Mesodermal cell (in vitro differentiated cells): ENCODE measurements at regions not wholly inside any gene's neighbourhood (a gene's known extent, or its start where the extent isn't known, plus 50 kb on each side); places are given as distances from the start of the nearest gene placed in this dataset.
"Not testable (repeated sequence)": the region's sequence is repeated elsewhere in the genome, so short reads cannot be mapped to it uniquely, and the experiment has no call there.

Source experiments
- H3K27ac ChIP-seq: 2 replicates; pipeline ENCODE4 v1.7.0; 2013; ENCODE audit warnings: mild to moderate bottlenecking, low read depth, low read length, moderate library complexity; ENCODE audit not compliant: severe bottlenecking
- H3K36me3 ChIP-seq: 2 replicates; pipeline ENCODE4 v1.7.1; 2013; ENCODE audit warnings: mild to moderate bottlenecking, low read length, moderate library complexity; ENCODE audit not compliant: control insufficient read depth, insufficient read depth
- H3K4me1 ChIP-seq: one replicate; pipeline ENCODE4 v1.7.1; 2013; ENCODE audit warnings: mild to moderate bottlenecking, low read length; ENCODE audit not compliant: insufficient read depth, control insufficient read depth, poor library complexity, severe bottlenecking
- H3K4me3 ChIP-seq: 2 replicates; pipeline ENCODE4 v1.7.0; 2013; ENCODE audit warnings: low read length, control low read depth, mild to moderate bottlenecking; ENCODE audit not compliant: insufficient read depth, poor library complexity, severe bottlenecking; ENCODE audit errors: extremely low read depth
- H3K9me3 ChIP-seq: 2 replicates; pipeline ENCODE4 v1.7.1; 2013; ENCODE audit warnings: mild to moderate bottlenecking, low read length, moderate library complexity; ENCODE audit not compliant: control insufficient read depth
- WGBS, 2 experiments: methylation state at CpG; one replicate each; pipeline ENCODE4 v1.1.5; 2013; ENCODE audit warnings: missing lambda C conversion rate in 2 of 2; ENCODE audit not compliant: insufficient coverage in 2 of 2; 5-methylcytosine and 5-hydroxymethylcytosine counted together

DNA sequence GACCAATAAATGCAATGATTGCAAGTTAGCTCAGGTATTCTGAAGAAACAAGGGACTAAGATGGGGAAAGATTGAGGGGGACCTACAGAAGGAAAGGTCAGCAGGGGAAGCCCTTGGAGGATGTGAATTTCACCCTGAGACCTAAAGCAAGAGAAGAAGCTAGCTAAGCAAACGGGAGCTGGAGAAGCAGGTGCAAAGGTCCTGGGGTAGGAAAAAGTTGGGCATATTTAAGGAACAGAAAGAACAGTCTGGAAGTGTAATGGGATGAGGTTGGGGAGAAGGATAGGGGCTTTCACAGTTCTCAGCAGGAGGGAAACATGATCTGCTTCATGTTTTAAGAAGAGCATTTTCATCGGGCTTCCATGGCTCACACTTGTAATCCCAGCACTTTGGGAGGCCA, 89.7 kb upstream of the SLC45A1 start:
- H3K4me1 ChIP-seq: peaks cover 28% of the 10 kb centered on the region
- WGBS, 2 experiments: 95 to 96% methylated on average over 2 of the region's 2 CpGs
- no peaks in the 10 kb centered on the region for H3K36me3 ChIP-seq
- H3K4me3 ChIP-seq: no peak overlapping the region
- H3K27ac ChIP-seq: no peak overlapping the region
- peaks cover 4% of the 10 kb centered on the region for H3K9me3 ChIP-seq

DNA sequence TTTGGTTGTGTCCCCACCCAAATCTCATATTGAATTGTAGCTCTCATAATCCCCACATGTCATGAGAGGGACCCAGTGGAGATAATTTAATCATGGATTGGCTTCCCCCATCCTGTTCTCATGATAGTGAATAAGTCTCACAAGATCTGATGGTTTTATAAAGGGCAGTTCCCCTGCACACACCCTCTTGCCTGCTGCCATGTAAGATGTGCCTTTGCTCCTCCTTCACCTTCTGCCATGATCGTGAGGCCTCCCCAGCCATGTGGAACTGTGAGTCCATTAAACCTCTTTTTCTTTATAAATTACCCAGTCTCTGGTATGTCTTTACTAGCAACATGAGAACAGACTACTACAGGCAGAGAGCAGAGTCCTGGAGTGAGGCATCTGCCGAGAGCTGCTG, 90.2 kb upstream of the SLC45A1 start:
- H3K36me3 ChIP-seq, H3K27ac ChIP-seq, H3K9me3 ChIP-seq, H3K4me3 ChIP-seq: not testable (repeated sequence)
- WGBS, 2 experiments: 83 to 100% methylated on average over 1 of the region's 2 CpGs
- peaks cover 28% of the 10 kb centered on the region for H3K4me1 ChIP-seq

DNA sequence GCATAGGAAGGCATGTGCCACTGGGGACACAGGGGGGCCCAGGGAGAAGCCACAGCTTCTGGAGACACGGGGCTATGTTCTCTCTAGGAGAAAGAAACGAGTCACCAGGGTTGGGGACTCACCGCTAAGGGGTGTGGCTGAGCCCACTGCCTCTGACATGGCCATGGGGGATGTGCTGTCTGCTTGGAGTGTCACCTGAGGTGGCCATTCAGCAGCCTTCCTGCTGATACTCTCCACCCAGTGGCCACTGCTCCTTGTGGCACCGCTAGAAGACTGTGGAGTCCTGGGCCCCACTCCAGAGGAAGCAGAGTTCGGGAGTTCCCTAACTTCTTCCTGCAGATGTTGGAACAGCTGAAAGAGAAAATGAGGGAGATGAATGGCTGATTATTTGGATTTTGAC, 91.2 kb upstream of the SLC45A1 start:
- no peak overlapping the region for H3K4me3 ChIP-seq
- H3K27ac ChIP-seq: no peak overlapping the region
- WGBS, 2 experiments: 82 to 86% methylated on average over 2 to 4 of the region's 5 CpGs
- H3K9me3 ChIP-seq: peaks cover 4% of the 10 kb centered on the region
- no peaks in the 10 kb centered on the region for H3K36me3 ChIP-seq
- peaks cover 22% of the 10 kb centered on the region for H3K4me1 ChIP-seq

DNA sequence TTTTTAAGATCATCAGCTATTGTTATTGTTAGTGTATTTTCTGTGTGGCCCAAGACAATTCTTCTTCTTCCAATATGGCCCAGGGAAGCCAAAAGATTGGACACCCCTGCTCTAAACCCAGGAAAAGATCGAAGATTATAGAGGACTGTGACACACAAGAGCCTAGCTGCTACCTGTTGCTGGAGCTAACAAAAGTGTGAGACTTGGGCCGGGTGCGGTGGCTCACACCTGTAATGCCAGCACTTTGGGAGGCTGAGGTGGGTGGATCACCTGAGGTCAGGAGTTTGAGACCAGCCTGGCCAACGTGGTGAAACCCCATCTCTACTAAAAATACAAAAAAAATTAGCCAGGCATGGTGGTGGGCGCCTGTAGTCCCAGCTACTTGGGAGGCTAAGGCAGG, 91.9 kb upstream of the SLC45A1 start:
- not testable (repeated sequence) for H3K9me3 ChIP-seq, H3K36me3 ChIP-seq, H3K27ac ChIP-seq, H3K4me3 ChIP-seq
- WGBS, 2 experiments: 92 to 100% methylated on average over 1 to 2 of the region's 5 CpGs
- H3K4me1 ChIP-seq: peaks cover 22% of the 10 kb centered on the region

GRCh38 chr1:8223526-8223925, 94.4 kb upstream of the SLC45A1 start:
- Histone ChIP-seq H3K4me1 (peaks cover 23% of the 10 kb centered on the region), H3K27ac (no peak overlapping the region), H3K36me3 (no peaks in the 10 kb centered on the region), H3K9me3 (peaks cover 4% of the 10 kb centered on the region), H3K4me3 (no peak overlapping the region)
- WGBS, 2 experiments: 92 to 93% methylated on average over 2 to 3 of the region's 5 CpGs

DNA sequence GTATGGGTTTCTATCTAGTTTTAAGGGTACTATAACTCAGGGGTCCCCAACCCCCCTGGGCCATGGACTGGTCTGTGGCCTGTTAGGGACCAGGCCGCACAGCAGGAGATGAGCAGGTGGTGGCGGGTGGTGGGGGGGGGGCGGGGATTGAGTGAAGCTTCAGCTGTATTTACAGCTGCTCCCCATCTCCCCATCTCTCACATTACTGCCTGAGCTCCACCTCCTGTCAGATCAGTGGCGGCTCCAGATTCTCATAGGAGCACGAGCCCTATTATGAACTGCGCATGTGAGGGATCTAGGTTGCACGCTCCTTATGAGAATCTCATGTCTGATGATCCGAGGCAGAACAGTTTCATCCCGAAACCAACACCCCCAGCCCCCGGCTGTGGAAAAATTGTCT, 95.1 kb upstream of the SLC45A1 start:
- no peak overlapping the region for H3K27ac ChIP-seq
- H3K4me1 ChIP-seq: peaks cover 31% of the 10 kb centered on the region
- no peaks in the 10 kb centered on the region for H3K9me3 ChIP-seq
- WGBS, 2 experiments: 94 to 95% methylated on average over 7 of the region's 10 CpGs
- H3K4me3 ChIP-seq: no peak overlapping the region
- no peaks in the 10 kb centered on the region for H3K36me3 ChIP-seq

DNA sequence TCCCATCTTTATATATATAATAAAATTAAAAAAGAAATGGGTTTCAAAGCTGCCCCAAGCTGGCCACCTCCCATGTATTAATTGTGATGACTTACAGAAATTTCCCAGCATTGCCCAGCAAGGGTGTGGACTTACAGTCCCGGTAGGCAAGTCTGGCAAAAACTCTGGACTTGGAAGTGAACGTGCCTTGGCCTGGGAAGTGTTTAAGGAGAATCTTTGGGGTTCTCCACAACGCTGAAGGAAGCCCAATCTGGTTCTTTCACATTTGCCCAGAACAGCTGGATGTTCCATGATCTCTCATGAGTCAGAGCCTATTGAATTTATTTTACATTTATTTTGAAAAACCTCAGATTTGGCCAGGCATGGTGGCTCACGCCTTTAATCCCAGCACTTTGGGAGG, 98.4 kb upstream of the SLC45A1 start:
- no peak overlapping the region for H3K27ac ChIP-seq
- 94% methylated on average over 3 to 4 of the region's 4 CpGs for WGBS, 2 experiments
- no peaks in the 10 kb centered on the region for H3K36me3 ChIP-seq
- H3K9me3 ChIP-seq: no peaks in the 10 kb centered on the region
- H3K4me1 ChIP-seq: peaks cover 37% of the 10 kb centered on the region
- H3K4me3 ChIP-seq: no peak overlapping the region

DNA sequence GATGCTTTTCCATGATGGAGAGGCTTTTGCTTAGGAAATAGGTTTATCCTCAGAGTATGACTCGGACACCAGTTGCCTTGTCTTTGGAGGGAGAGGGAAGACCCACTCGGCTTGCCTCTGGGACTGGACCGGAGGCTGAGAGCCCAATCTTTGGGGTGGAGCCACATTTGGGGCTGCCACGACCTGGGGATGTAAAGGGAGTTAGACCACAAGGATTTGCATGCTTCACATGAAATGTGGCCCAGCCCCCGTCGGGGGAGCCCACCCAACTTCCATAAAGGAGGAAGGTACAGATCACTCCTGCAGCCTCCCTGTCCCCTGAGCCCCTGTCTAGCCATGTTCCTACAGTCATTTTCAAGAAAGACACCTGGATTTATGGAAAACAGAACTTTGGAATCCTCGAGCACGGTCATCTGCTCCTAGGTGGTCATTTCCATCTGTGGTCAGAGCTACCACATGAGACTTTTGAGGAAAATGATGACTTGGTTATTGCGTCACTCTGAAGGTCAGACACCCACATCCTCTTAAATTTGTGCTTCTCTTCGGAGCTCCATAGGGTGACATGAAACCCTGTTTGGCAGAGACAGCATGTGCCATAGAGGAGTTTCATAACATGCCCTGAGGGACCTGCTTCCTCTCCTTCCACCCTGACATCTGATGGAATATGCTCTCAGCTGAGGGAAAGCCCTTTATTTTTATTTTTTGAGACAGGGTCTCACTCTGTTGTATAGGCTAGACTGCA, 99.4 kb upstream of the SLC45A1 start:
- Histone ChIP-seq H3K4me1 (peaks cover 35% of the 10 kb centered on the region), H3K9me3 (no peaks in the 10 kb centered on the region), H3K27ac (no peak overlapping the region), H3K4me3 (no peak overlapping the region), H3K36me3 (no peaks in the 10 kb centered on the region)
- WGBS, 2 experiments: 90 to 96% methylated on average over 7 to 10 of the region's 10 CpGs

GRCh38 chr1:8217809-8218208, 100.1 kb upstream of the SLC45A1 start:
- H3K36me3 ChIP-seq: no peaks in the 10 kb centered on the region
- no peaks in the 10 kb centered on the region for H3K9me3 ChIP-seq
- 75 to 90% methylated on average over 3 of the region's 4 CpGs for WGBS, 2 experiments
- H3K27ac ChIP-seq: peak overlapping the region; percentile 70
- no peak overlapping the region for H3K4me3 ChIP-seq
- H3K4me1 ChIP-seq: peaks cover 33% of the 10 kb centered on the region

DNA sequence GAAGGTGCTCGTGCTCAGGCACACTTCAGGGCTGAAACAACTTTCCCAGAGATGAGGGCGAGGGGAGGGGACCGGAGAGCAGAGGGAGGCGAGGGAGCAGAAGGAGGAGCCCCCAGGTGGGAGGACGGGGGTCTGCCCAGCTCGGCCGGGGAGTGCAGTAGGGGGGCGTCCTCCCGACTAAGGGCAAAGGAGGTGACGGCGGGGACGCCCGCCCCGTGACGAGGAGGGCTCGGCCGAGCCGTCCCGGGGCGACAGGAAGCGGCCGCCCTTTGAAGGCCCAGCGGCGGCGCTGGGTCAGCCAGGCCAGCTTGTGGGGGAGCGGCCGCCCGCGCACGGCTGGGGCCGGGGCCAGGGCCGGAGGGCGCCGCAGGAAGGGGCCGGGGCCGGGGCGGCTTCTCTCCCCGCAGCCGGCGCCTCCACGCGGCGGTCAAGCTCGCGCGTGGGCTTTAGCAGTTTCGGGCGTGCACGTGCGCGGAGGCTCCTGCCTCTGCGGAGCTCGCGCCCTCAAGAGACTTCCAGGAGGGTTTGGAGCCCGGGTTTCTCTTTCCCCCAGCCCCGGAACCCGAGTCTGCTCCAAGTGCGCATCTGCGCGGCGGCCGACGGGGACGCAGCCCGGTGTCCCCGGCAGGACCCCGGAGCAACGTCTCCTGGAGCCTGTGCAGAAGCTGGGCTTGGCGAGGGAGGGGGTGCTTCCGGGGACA, 100.8 kb upstream of the SLC45A1 start:
- no peaks in the 10 kb centered on the region for H3K9me3 ChIP-seq
- H3K4me1 ChIP-seq: peaks cover 39% of the 10 kb centered on the region
- H3K27ac ChIP-seq: peak overlapping the region; percentile 70
- no peaks in the 10 kb centered on the region for H3K36me3 ChIP-seq
- peak overlapping the region; percentile 12 for H3K4me3 ChIP-seq
- 10 to 12% methylated on average over 59 to 70 of the region's 70 CpGs for WGBS, 2 experiments

GRCh38 chr1:8216005-8216404, 101.9 kb upstream of the SLC45A1 start:
- H3K36me3 ChIP-seq: no peaks in the 10 kb centered on the region
- peaks cover 50% of the 10 kb centered on the region for H3K4me1 ChIP-seq
- no peak overlapping the region for H3K4me3 ChIP-seq
- no peaks in the 10 kb centered on the region for H3K9me3 ChIP-seq
- no peak overlapping the region for H3K27ac ChIP-seq
- no CpG with 5 or more reads among the region's 1 CpG for WGBS, 2 experiments
